Fibroblast of lung (primary cell): ENCODE measurements at regions not wholly inside any gene's neighbourhood (a gene's known extent, or its start where the extent isn't known, plus 50 kb on each side); places are given as distances from the start of the nearest gene placed in this dataset.

ENCODE experiments used
- EZH2 ChIP-seq: IDR thresholded peaks from 2 replicates; pipeline ENCODE4 v1.5.1; 2012; ENCODE audit warnings: low read length, control low read depth, mild to moderate bottlenecking; ENCODE audit errors: missing control alignments
- TF ChIP-seq, protein P1 (sequence below), 2 donors: IDR thresholded peaks in 1 of 2; conservative IDR thresholded peaks in 1 of 2; 1 replicate in 1 of 2; 2 replicates in 1 of 2; pipeline ENCODE4 v1.5.1; 2011 to 2012; ENCODE audit warnings: low read length in 2 of 2, control low read depth in 1 of 2, inconsistent platforms in 1 of 2, low read depth in 1 of 2, mild to moderate bottlenecking in 1 of 2

DNA sequence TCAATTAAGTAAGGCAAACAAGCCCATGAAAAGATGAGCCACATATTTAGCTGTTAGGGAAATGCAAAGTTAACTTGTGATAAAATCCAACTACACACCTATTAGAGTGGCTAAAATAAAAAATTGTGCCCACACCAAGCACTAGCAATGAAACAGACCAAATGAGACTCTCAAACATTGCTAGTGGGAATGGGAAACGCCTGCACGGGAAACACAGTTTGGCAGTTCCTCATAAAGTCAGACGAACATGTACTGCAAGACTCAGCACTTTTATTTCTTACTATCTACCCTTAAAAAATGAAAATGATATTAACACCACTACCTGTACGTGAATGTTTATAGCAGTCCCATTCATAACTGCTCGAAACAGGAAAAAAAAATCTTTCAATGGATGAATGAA lies 392.1 kb upstream of the NOX3 start:
- TF ChIP-seq, protein P1, sequence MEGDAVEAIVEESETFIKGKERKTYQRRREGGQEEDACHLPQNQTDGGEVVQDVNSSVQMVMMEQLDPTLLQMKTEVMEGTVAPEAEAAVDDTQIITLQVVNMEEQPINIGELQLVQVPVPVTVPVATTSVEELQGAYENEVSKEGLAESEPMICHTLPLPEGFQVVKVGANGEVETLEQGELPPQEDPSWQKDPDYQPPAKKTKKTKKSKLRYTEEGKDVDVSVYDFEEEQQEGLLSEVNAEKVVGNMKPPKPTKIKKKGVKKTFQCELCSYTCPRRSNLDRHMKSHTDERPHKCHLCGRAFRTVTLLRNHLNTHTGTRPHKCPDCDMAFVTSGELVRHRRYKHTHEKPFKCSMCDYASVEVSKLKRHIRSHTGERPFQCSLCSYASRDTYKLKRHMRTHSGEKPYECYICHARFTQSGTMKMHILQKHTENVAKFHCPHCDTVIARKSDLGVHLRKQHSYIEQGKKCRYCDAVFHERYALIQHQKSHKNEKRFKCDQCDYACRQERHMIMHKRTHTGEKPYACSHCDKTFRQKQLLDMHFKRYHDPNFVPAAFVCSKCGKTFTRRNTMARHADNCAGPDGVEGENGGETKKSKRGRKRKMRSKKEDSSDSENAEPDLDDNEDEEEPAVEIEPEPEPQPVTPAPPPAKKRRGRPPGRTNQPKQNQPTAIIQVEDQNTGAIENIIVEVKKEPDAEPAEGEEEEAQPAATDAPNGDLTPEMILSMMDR (conservative IDR thresholded peaks at IDR 0.05 in 1 of 2, IDR thresholded peaks at IDR 0.05 in 1 of 2; ENCODE audit: low read depth in 1 of 2, low read length in 2 of 2) = no peak
- TF ChIP-seq EZH2 = no peak
